DND-41 (cell line): ENCODE measurements at regions not wholly inside any gene's neighbourhood (a gene's known extent, or its start where the extent isn't known, plus 50 kb on each side); places are given as distances from the start of the nearest gene placed in this dataset.

Source experiments
- CTCF ChIP-seq: IDR thresholded peaks from 2 replicates; pipeline ENCODE4 v1.5.1; 2012; ENCODE audit warnings: borderline replicate concordance, low read length, moderate library complexity, mild to moderate bottlenecking; ENCODE audit not compliant: poor library complexity, severe bottlenecking; ENCODE audit errors: extremely low read depth
- EZH2 ChIP-seq: IDR thresholded peaks from 3 replicates; pipeline ENCODE4 v1.6.1; 2012; ENCODE audit warnings: borderline replicate concordance, low read depth, mild to moderate bottlenecking, moderate library complexity, low read length, inconsistent platforms; ENCODE audit not compliant: severe bottlenecking

GRCh38 chr3:111319598-111319997 lies 222.4 kb upstream of the CD96 start:
- TF ChIP-seq CTCF (no peak), EZH2 (no peak)
